BE2C (cell line): ENCODE measurements at regions not wholly inside any gene's neighbourhood (a gene's known extent, or its start where the extent isn't known, plus 50 kb on each side); places are given as distances from the start of the nearest gene placed in this dataset.

ENCODE experiments used
- DNase-seq: peaks from one replicate; pipeline ENCODE4 v3.0.0-alpha.2; 2020
- H3K27me3 ChIP-seq: fragments of 250-450 bp; sonication (Bioruptor Pico); 2 replicates; pipeline ENCODE4 v1.5.1; 2020; ENCODE audit warnings: mild to moderate bottlenecking
- H3K36me3 ChIP-seq: fragments of 250-450 bp; sonication (Bioruptor Pico); 2 replicates; pipeline ENCODE4 v1.5.1; 2020; ENCODE audit warnings: mild to moderate bottlenecking
- H3K4me1 ChIP-seq: fragments of 250-450 bp; sonication (Bioruptor Pico); 2 replicates; pipeline ENCODE4 v1.5.1; 2020
- H3K4me3 ChIP-seq: 2 replicates; pipeline ENCODE4 v1.5.1; 2011; ENCODE audit warnings: low read depth, low read length
- H3K9me3 ChIP-seq: fragments of 250-450 bp; sonication (Bioruptor Pico); 2 replicates; pipeline ENCODE4 v1.5.1; 2020
- TF ChIP-seq, protein P1 (sequence below): IDR thresholded peaks from 2 replicates; pipeline ENCODE4 v1.5.1; 2012; ENCODE audit warnings: mild to moderate bottlenecking, low read depth, low read length

DNA sequence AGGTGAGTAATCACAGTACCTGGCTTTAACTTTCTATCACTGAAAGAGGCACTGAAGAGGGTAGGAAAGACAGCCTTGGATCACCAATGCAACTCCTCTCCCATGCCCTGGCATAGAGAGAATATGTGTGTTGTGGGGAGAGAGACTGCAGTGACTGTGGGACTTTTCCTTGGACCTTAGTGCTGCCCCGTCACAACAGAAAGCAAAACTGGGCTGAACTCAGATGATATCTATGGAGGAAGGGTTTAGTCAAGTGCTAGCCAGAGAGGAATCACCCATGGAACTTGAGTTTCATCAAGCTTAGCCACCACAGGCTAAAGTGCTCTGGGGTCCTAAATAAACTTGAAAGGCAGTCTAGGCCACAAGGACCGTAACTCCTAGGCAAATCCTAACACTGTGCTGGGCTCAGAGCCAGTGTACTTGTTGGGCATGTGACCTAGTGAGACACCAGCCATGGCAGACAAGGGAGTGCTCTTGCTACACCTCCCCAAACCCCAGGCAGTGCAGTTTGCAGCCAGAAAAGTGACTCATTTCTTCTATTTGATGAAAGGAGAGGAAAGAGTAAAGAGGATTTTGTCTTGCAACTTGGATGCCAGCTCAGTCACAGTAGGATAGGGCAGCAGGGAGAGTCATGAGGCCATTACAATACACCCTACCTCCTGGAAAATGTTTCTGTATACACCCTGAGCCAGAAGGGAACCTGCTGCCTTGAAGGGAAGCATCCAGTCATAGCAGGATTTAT lies 105.8 kb upstream of the SPOPL start:
- Histone ChIP-seq H3K27me3 (no peaks in the 10 kb centered on the region), H3K4me1 (no peaks in the 10 kb centered on the region), H3K36me3 (no peaks in the 10 kb centered on the region), H3K4me3 (no peak overlapping the region), H3K9me3 (no peaks in the 10 kb centered on the region)
- DNase-seq: no peak
- TF ChIP-seq, protein P1, sequence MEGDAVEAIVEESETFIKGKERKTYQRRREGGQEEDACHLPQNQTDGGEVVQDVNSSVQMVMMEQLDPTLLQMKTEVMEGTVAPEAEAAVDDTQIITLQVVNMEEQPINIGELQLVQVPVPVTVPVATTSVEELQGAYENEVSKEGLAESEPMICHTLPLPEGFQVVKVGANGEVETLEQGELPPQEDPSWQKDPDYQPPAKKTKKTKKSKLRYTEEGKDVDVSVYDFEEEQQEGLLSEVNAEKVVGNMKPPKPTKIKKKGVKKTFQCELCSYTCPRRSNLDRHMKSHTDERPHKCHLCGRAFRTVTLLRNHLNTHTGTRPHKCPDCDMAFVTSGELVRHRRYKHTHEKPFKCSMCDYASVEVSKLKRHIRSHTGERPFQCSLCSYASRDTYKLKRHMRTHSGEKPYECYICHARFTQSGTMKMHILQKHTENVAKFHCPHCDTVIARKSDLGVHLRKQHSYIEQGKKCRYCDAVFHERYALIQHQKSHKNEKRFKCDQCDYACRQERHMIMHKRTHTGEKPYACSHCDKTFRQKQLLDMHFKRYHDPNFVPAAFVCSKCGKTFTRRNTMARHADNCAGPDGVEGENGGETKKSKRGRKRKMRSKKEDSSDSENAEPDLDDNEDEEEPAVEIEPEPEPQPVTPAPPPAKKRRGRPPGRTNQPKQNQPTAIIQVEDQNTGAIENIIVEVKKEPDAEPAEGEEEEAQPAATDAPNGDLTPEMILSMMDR: no peak

DNA sequence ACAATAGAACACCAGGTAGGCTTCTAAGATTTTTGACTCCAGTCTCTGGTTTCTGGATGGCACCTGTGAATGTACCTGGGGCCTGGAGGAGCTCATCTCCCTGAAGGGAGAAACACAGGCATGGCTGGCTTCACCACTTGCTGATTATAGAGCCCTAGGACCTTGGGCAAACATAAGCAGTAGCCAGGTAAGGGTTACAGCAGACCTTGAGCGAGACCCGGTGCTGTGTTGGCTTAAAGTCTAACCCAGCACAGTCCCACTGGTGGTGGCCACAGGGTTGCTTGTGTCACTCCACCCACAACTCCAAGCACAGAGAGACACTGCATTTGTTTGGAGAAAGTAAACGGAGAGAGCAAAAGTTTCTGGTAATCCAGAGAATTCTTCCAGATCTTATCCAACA lies 104.7 kb upstream of the SPOPL start:
- H3K36me3 ChIP-seq: no peaks in the 10 kb centered on the region
- no peaks in the 10 kb centered on the region for H3K9me3 ChIP-seq
- no peak overlapping the region for H3K4me3 ChIP-seq
- no peak for DNase-seq
- no peaks in the 10 kb centered on the region for H3K27me3 ChIP-seq
- H3K4me1 ChIP-seq: no peaks in the 10 kb centered on the region
- TF ChIP-seq, protein P1: no peak

DNA sequence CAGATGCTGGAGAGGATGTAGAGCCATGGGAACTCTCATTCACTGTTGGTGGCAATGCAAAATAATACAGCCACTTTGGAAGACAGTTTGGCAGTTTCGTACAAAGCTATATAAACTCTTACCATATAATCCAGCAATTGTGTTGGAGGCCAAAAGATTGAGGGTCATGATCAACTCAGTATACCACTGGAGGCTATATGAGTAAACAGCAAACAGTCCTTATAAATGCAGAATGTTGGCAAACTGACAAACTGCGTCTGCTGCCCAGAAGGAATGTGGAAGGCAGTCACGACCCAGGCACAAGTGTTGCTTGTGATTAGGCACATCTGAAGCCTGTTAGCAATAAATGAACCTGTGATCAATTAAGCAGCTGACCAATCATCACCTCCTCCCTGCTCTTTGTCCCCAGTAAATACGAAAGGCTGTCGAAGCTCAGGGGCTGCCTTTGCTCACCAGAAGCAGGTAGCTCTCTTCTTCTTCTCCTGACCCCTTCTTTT lies 98.1 kb upstream of the SPOPL start:
- no peaks in the 10 kb centered on the region for H3K36me3 ChIP-seq
- no peak for DNase-seq
- no peak overlapping the region for H3K4me3 ChIP-seq
- no peaks in the 10 kb centered on the region for H3K27me3 ChIP-seq
- H3K4me1 ChIP-seq: no peaks in the 10 kb centered on the region
- H3K9me3 ChIP-seq: no peaks in the 10 kb centered on the region
- TF ChIP-seq, protein P1: no peak

DNA sequence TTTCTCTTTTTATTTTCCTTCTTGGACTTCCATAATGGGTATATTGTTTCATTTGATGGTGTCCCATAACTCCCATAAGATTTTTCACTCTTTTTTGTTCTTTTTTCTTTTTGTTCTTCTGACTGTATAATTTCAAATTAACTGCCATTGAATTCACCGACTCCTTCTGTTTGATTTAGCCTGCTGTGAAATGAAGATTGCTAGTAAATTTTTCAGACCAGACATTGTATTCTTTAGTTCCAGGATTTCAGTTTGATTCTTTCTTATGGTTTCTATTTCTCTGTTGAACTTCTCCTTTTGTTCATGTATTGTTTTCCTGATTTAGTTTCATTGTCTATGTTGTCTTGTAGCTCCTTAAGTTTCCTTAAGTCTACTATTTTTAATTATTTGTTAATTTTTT lies 87.6 kb upstream of the SPOPL start:
- TF ChIP-seq, protein P1: no peak

DNA sequence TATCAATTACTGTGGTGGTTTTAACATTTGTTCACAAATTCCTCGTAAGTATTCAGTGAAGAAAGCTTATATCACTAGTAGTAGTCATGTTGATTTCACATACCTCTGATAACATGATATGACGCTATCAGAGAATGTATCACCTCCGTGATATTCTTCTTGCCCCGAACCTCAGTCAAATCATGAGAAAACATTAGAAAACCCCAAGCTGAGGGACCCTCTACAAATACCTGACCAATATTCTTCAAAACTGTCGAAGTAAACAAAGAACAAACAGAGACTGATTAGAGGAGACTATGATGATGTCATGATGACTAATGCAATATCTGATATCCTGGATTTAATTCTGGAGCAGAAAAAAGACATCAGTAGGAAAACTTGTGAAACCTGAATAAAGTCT lies 85.6 kb upstream of the SPOPL start:
- H3K4me1 ChIP-seq: no peaks in the 10 kb centered on the region
- TF ChIP-seq, protein P1: no peak

More for the DNA sequence above, 87.6 kb upstream of the SPOPL start:
- H3K4me1 ChIP-seq: no peaks in the 10 kb centered on the region
- no peaks in the 10 kb centered on the region for H3K36me3 ChIP-seq
- H3K4me3 ChIP-seq: no peak overlapping the region
- DNase-seq: no peak
- H3K9me3 ChIP-seq: no peaks in the 10 kb centered on the region
- H3K27me3 ChIP-seq: no peaks in the 10 kb centered on the region

DNA sequence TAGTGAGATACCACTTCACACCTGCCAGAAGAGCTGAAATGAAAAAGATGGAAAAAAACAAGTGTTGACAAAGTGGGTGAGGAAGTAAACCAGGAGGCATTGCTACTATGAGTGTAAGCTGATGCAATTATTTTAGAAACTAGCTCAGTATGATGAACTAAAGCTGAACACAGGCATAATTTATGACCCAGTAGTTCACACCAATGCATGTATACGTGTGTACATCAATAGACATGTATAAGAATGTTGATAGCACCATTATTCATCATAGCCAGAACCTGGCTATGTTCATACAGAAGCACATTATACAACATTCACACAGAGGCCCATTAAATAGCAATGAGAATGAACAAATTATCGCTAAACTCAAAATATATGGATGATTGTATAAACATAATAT lies 83.1 kb upstream of the SPOPL start:
- Histone ChIP-seq H3K9me3 (no peaks in the 10 kb centered on the region), H3K27me3 (no peaks in the 10 kb centered on the region), H3K36me3 (no peaks in the 10 kb centered on the region), H3K4me3 (no peak overlapping the region), H3K4me1 (no peaks in the 10 kb centered on the region)
- TF ChIP-seq, protein P1: no peak
- DNase-seq: no peak

More for the DNA sequence above, 85.6 kb upstream of the SPOPL start:
- Histone ChIP-seq H3K9me3 (no peaks in the 10 kb centered on the region), H3K36me3 (no peaks in the 10 kb centered on the region), H3K4me3 (no peak overlapping the region), H3K27me3 (no peaks in the 10 kb centered on the region)
- DNase-seq: no peak
